Putamen (tissue), 1 donor: ENCODE measurements at regions not wholly inside any gene's neighbourhood (a gene's known extent, or its start where the extent isn't known, plus 50 kb on each side); places are given as distances from the start of the nearest gene placed in this dataset.
"Not testable (repeated sequence)": the region's sequence is repeated elsewhere in the genome, so short reads cannot be mapped to it uniquely, and the experiment has no call there.

Experiments
- DNase-seq: peaks from one replicate; pipeline ENCODE4 v3.0.0-alpha.2; 2016; ENCODE audit warnings: low spot score

GRCh38 chr10:21292763-21293517 is 232.5 kb downstream of the SKIDA1 start:
- DNase-seq: peak; percentile 40

- no peak for DNase-seq
These were observed 234.9 kb downstream of the SKIDA1 start for GRCh38 chr10:21290499-21291160.

- DNase-seq: no peak
These were observed 235.5 kb downstream of the SKIDA1 start for GRCh38 chr10:21289961-21290360.

- no peak for DNase-seq
These were observed 236.2 kb downstream of the SKIDA1 start for GRCh38 chr10:21289271-21289670.

GRCh38 chr10:21285742-21286331 is 239.6 kb downstream of the SKIDA1 start:
- no peak for DNase-seq

- no peak for DNase-seq
These were observed 240.3 kb downstream of the SKIDA1 start for GRCh38 chr10:21285207-21285606.

GRCh38 chr10:21284301-21284700 is 241.2 kb downstream of the SKIDA1 start:
- DNase-seq: no peak

- DNase-seq: not testable (repeated sequence)
These were observed 242.4 kb downstream of the SKIDA1 start for GRCh38 chr10:21283053-21283452.

GRCh38 chr10:21281765-21282484 is 243.6 kb downstream of the SKIDA1 start:
- DNase-seq: no peak

- DNase-seq: no peak
These were observed 244.4 kb downstream of the SKIDA1 start for GRCh38 chr10:21280971-21281572.

- DNase-seq: no peak
These were observed 245.4 kb downstream of the SKIDA1 start for GRCh38 chr10:21280037-21280436.

GRCh38 chr10:21279217-21279575 is 246.3 kb downstream of the SKIDA1 start:
- DNase-seq: no peak

GRCh38 chr10:21278491-21279216 is 246.8 kb downstream of the SKIDA1 start:
- peak; percentile 41 for DNase-seq

- no peak for DNase-seq
These were observed 252.0 kb downstream of the SKIDA1 start for GRCh38 chr10:21273400-21273968.

GRCh38 chr10:21272643-21273399 is 252.7 kb downstream of the SKIDA1 start:
- no peak for DNase-seq

- no peak for DNase-seq
These were observed 254.5 kb downstream of the SKIDA1 start for GRCh38 chr10:21270976-21271375.

GRCh38 chr10:21269289-21269688 is 256.2 kb downstream of the SKIDA1 start:
- DNase-seq: no peak

GRCh38 chr10:21265622-21266021 is 259.9 kb downstream of the SKIDA1 start:
- DNase-seq: no peak

- no peak for DNase-seq
These were observed 261.2 kb downstream of the SKIDA1 start for GRCh38 chr10:21264271-21264670.

GRCh38 chr10:21263839-21264238 is 261.6 kb downstream of the SKIDA1 start:
- DNase-seq: no peak
